Keratinocyte (primary cell): ENCODE measurements at regions not wholly inside any gene's neighbourhood (a gene's known extent, or its start where the extent isn't known, plus 50 kb on each side); places are given as distances from the start of the nearest gene placed in this dataset.

Source experiments
- EZH2 ChIP-seq: IDR thresholded peaks from one replicate; pipeline ENCODE4 v1.6.1; 2012; ENCODE audit warnings: inconsistent platforms, mild to moderate bottlenecking, low read length, moderate library complexity
- TF ChIP-seq, protein P1 (sequence below), 3 experiments: IDR thresholded peaks in 1 of 3; conservative IDR thresholded peaks in 1 of 3; optimal IDR thresholded peaks in 1 of 3; 2 replicates in 2 of 3; 3 replicates in 1 of 3; pipeline versions ENCODE3 to v1.5.1; 2011; ENCODE audit warnings: low read length in 3 of 3, mild to moderate bottlenecking in 3 of 3, moderate library complexity in 2 of 3, control low read depth in 1 of 3, inconsistent platforms in 1 of 3; ENCODE audit not compliant: insufficient read depth in 2 of 3; ENCODE audit errors: extremely low read depth in 1 of 3

- TF ChIP-seq EZH2: no peak
- TF ChIP-seq, protein P1, sequence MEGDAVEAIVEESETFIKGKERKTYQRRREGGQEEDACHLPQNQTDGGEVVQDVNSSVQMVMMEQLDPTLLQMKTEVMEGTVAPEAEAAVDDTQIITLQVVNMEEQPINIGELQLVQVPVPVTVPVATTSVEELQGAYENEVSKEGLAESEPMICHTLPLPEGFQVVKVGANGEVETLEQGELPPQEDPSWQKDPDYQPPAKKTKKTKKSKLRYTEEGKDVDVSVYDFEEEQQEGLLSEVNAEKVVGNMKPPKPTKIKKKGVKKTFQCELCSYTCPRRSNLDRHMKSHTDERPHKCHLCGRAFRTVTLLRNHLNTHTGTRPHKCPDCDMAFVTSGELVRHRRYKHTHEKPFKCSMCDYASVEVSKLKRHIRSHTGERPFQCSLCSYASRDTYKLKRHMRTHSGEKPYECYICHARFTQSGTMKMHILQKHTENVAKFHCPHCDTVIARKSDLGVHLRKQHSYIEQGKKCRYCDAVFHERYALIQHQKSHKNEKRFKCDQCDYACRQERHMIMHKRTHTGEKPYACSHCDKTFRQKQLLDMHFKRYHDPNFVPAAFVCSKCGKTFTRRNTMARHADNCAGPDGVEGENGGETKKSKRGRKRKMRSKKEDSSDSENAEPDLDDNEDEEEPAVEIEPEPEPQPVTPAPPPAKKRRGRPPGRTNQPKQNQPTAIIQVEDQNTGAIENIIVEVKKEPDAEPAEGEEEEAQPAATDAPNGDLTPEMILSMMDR (optimal IDR thresholded peaks at IDR 0.05 in 1 of 3, IDR thresholded peaks at IDR 0.05 in 1 of 3, conservative IDR thresholded peaks at IDR 0.05 in 1 of 3; ENCODE audit: extremely low read depth in 1 of 3, insufficient read depth in 2 of 3, low read length in 3 of 3): no peak
Observed at GRCh38 chr20:24825591-24825990, 123.5 kb upstream of the CST7 start.
